HCT116 (cell line): ENCODE measurements at regions not wholly inside any gene's neighbourhood (a gene's known extent, or its start where the extent isn't known, plus 50 kb on each side); places are given as distances from the start of the nearest gene placed in this dataset.

Source experiments
- ATAC-seq: fragments of 200-7000 bp; cut with Tn5 transposase; 2 replicates; pipeline ENCODE4 v1.9.1; 2020; ENCODE audit warnings: mild to moderate bottlenecking, moderate library complexity
- BruUV-seq: library from RNA; stranded (reverse); fragments of 400-500 nt; replicated peaks from 2 replicates; lab custom pipeline; 2021; lab: Mats Ljungman, UMichigan
- CTCF ChIA-PET: fragments of 300-600 bp; sonication (Branson Sonifier 250); formaldehyde crosslinking; loops from one replicate; lab custom pipeline; 2021; ENCODE audit warnings: antibody characterized with exemption; lab: Charles Lee
- POLR2A ChIA-PET: fragments of 300-600, 350-600 bp; sonication (Branson Sonifier 250); formaldehyde crosslinking; loops from one replicate; lab custom pipeline; 2021; ENCODE audit warnings: antibody characterized with exemption; lab: Charles Lee
- RAD21 ChIA-PET, 2 experiments: fragments of 300-600 bp; sonication (Branson Sonifier 250); formaldehyde crosslinking; loops; one replicate each; lab custom pipeline; 2023; ENCODE audit warnings: low total read pairs in 2 of 2; ENCODE audit not compliant: uncharacterized antibody in 2 of 2, unreplicated experiment in 2 of 2, low non-redundant PET in 1 of 2; lab: Charles Lee
- DNase-seq: peaks from one replicate; pipeline ENCODE4 v3.0.0-alpha.2; 2010; ENCODE audit warnings: low read depth, low spot score
- H2AFZ ChIP-seq: fragments of 200-600 bp; shearing (Covaris generic), sonication (generic); 2 replicates; pipeline ENCODE4 v1.6.1; 2017; ENCODE audit warnings: low read depth, mixed run types, mixed read lengths, antibody characterized with exemption, low read length; ENCODE audit not compliant: poor library complexity, severe bottlenecking
- H3K27ac ChIP-seq: 2 replicates; pipeline ENCODE4 v1.5.1; 2012; ENCODE audit warnings: low read depth, low read length
- H3K27me3 ChIP-seq: fragments of 200-600 bp; sonication (generic); 2 replicates; pipeline ENCODE4 v1.6.1; 2016; ENCODE audit warnings: mixed run types, low read length, mixed read lengths; ENCODE audit not compliant: insufficient read depth
- H3K36me3 ChIP-seq, 2 experiments: fragments of 200-500 bp in 1 of 2; fragments of 200-600 bp in 1 of 2; sonication (Bioruptor generic) in 1 of 2; sonication (generic) in 1 of 2; 2 replicates each; pipeline versions ENCODE4 v1.5.1 to v1.6.1; 2014 to 2016; ENCODE audit warnings: low read length in 2 of 2, inconsistent platforms in 1 of 2, mixed read lengths in 1 of 2, mixed run types in 1 of 2; ENCODE audit not compliant: insufficient read depth in 2 of 2, control insufficient read depth in 1 of 2
- H3K4me1 ChIP-seq, 2 experiments: fragments of 200-600 bp in 1 of 2; sonication (generic) in 1 of 2; 2 replicates each; pipeline versions ENCODE4 v1.5.1 to v1.6.1; 2012 to 2017; ENCODE audit warnings: low read length in 2 of 2, inconsistent platforms in 1 of 2, mild to moderate bottlenecking in 1 of 2, mixed read lengths in 1 of 2, mixed run types in 1 of 2, moderate library complexity in 1 of 2; ENCODE audit not compliant: insufficient read depth in 2 of 2, control insufficient read depth in 1 of 2
- H3K4me2 ChIP-seq: fragments of 200-600 bp; sonication (generic); 2 replicates; pipeline ENCODE4 v1.6.1; 2017; ENCODE audit warnings: mixed run types, low read length, mixed read lengths
- H3K4me3 ChIP-seq, 2 experiments: fragments of 200-600 bp in 1 of 2; sonication (generic) in 1 of 2; replicated peaks in 1 of 2; 2 replicates each; pipeline ENCODE4 v1.5.1; 2011 to 2016; ENCODE audit warnings: low read length in 2 of 2, control low read depth in 1 of 2, low read depth in 1 of 2, mild to moderate bottlenecking in 1 of 2, mixed read lengths in 1 of 2, mixed run types in 1 of 2
- H3K79me2 ChIP-seq: fragments of 200-600 bp; sonication (generic); 2 replicates; pipeline ENCODE4 v1.6.1; 2017; ENCODE audit warnings: mild to moderate bottlenecking, mixed run types, low read length, moderate library complexity, mixed read lengths; ENCODE audit not compliant: insufficient read depth
- H3K9ac ChIP-seq: fragments of 200-600 bp; sonication (generic); 2 replicates; pipeline ENCODE4 v1.6.1; 2016; ENCODE audit warnings: low read length, mixed read lengths
- H3K9me2 ChIP-seq: fragments of 200-600 bp; sonication (generic), shearing (Covaris generic); 2 replicates; pipeline ENCODE4 v1.6.1; 2017; ENCODE audit warnings: mixed run types, mild to moderate bottlenecking, moderate library complexity; ENCODE audit not compliant: insufficient read depth
- H3K9me3 ChIP-seq, 2 experiments: fragments of 200-500 bp in 1 of 2; fragments of 200-600 bp in 1 of 2; sonication (Bioruptor generic) in 1 of 2; sonication (generic) in 1 of 2; 2 replicates each; pipeline ENCODE4 v1.6.1; 2014 to 2017; ENCODE audit warnings: low read length in 2 of 2, mixed read lengths in 2 of 2, inconsistent platforms in 1 of 2, low read depth in 1 of 2, mild to moderate bottlenecking in 1 of 2, mixed run types in 1 of 2, moderate library complexity in 1 of 2; ENCODE audit not compliant: control insufficient read depth in 1 of 2, insufficient read depth in 1 of 2
- H4K20me1 ChIP-seq: fragments of 200-600 bp; sonication (generic), shearing (Covaris generic); 2 replicates; pipeline ENCODE4 v1.6.1; 2017; ENCODE audit warnings: mixed run types, mild to moderate bottlenecking, moderate library complexity; ENCODE audit not compliant: insufficient read depth
- CEBPB ChIP-seq: IDR thresholded peaks from 2 replicates; pipeline ENCODE4 v1.6.1; 2012; ENCODE audit warnings: low read depth
- ELF1 ChIP-seq: IDR thresholded peaks from 2 replicates; pipeline ENCODE4 v1.6.1; 2012; ENCODE audit warnings: low read depth, borderline replicate concordance
- EZH2 ChIP-seq: fragments of 200-600 bp; sonication (generic); IDR thresholded peaks from 2 replicates; pipeline ENCODE4 v1.6.1; 2017; ENCODE audit warnings: antibody characterized with exemption, mixed run types
- JUND ChIP-seq: IDR thresholded peaks from 2 replicates; pipeline ENCODE4 v1.6.1; 2012
- POLR2AphosphoS5 ChIP-seq: IDR thresholded peaks from 2 replicates; pipeline ENCODE4 v1.6.1; 2011; ENCODE audit warnings: mild to moderate bottlenecking, low read depth, low read length, moderate library complexity
- RAD21 ChIP-seq: IDR thresholded peaks from 2 replicates; pipeline ENCODE4 v1.6.1; 2012; ENCODE audit warnings: low read depth, mild to moderate bottlenecking
- SP1 ChIP-seq: IDR thresholded peaks from 2 replicates; pipeline ENCODE4 v1.6.1; 2012; ENCODE audit warnings: low read depth
- SRF ChIP-seq: IDR thresholded peaks from 2 replicates; pipeline ENCODE4 v1.6.1; 2012; ENCODE audit warnings: low read depth
- TCF7L2 ChIP-seq: IDR thresholded peaks from 2 replicates; pipeline ENCODE4 v1.7.0; 2011; ENCODE audit warnings: borderline replicate concordance, inconsistent platforms; ENCODE audit not compliant: insufficient read depth, insufficient read length; ENCODE audit errors: extremely low read depth
- YY1 ChIP-seq: IDR thresholded peaks from 2 replicates; pipeline ENCODE4 v1.6.1; 2011; ENCODE audit warnings: low read length, low read depth, moderate library complexity, mild to moderate bottlenecking; ENCODE audit not compliant: insufficient replicate concordance; ENCODE audit errors: extremely low read depth
- ZFX ChIP-seq: fragments of 450-650 bp; IDR thresholded peaks from 2 replicates; pipeline ENCODE4 v1.6.1; 2017
- ZNF274 ChIP-seq: fragments of 200-500 bp; sonication (Bioruptor generic); IDR thresholded peaks from 2 replicates; pipeline ENCODE4 v1.6.1; 2014; ENCODE audit warnings: mild to moderate bottlenecking, low read depth, low read length, inconsistent platforms
- intact Hi-C: fragments of 100-400 bp; cut with micrococcal nuclease; formaldehyde crosslinking; loops from 2 replicates; pipeline ENCODE4 v1.10.0; 2022
- TF ChIP-seq, protein P1 (sequence below): IDR thresholded peaks from 2 replicates; pipeline ENCODE4 v1.6.1; 2011; ENCODE audit warnings: mild to moderate bottlenecking, low read length, moderate library complexity; ENCODE audit not compliant: insufficient replicate concordance; ENCODE audit errors: extremely low read depth
- TF ChIP-seq, protein P2 (sequence below): IDR thresholded peaks from 2 replicates; pipeline ENCODE4 v1.6.1; 2012

GRCh38 chr1:192889082-192889481 lies 80.2 kb downstream of the RGS2 start (continued):
- TF ChIP-seq, protein P1, sequence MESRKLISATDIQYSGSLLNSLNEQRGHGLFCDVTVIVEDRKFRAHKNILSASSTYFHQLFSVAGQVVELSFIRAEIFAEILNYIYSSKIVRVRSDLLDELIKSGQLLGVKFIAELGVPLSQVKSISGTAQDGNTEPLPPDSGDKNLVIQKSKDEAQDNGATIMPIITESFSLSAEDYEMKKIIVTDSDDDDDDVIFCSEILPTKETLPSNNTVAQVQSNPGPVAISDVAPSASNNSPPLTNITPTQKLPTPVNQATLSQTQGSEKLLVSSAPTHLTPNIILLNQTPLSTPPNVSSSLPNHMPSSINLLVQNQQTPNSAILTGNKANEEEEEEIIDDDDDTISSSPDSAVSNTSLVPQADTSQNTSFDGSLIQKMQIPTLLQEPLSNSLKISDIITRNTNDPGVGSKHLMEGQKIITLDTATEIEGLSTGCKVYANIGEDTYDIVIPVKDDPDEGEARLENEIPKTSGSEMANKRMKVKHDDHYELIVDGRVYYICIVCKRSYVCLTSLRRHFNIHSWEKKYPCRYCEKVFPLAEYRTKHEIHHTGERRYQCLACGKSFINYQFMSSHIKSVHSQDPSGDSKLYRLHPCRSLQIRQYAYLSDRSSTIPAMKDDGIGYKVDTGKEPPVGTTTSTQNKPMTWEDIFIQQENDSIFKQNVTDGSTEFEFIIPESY = no peak
- TF ChIP-seq ZFX (no peak), YY1 (no peak), POLR2AphosphoS5 (no peak), CEBPB (no peak), JUND (no peak), ZNF274 (no peak), TCF7L2 (no peak), RAD21 (no peak), SRF (no peak), EZH2 (no peak)
- TF ChIP-seq, protein P2, sequence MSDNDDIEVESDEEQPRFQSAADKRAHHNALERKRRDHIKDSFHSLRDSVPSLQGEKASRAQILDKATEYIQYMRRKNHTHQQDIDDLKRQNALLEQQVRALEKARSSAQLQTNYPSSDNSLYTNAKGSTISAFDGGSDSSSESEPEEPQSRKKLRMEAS = no peak

DNA sequence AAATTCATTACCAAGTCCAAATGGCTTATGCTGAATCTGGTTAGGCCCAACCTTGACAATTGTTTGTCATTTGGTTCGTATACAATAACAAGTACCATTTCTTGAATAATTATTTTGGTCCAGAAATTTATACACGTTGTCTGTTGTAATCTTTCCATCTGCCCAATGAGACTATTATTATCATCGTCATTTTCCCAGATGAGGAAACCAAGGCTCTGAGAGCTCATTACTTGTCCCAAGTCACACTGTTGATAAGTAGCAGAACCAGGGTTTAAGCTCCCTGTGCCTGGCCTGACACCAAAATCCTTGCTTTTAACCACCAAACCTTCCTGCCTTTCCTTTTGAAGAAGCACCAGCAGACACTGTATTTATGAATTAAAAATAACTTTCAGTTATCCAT lies 81.3 kb downstream of the RGS2 start:
- H3K79me2 ChIP-seq = no peaks in the 10 kb centered on the region
- no peaks in the 10 kb centered on the region for H3K9me2 ChIP-seq
- no peak overlapping the region for H3K27ac ChIP-seq
- no peak overlapping the region for H3K9ac ChIP-seq
- intact Hi-C loops = no loop called here
- no peaks in the 10 kb centered on the region for H4K20me1 ChIP-seq
- no peaks in the 10 kb centered on the region for H3K27me3 ChIP-seq
- H3K4me2 ChIP-seq = no peak overlapping the region
- TF ChIP-seq, protein P2 = no peak
- TF ChIP-seq CEBPB = no peak
- no peak for TF ChIP-seq YY1
- TF ChIP-seq SP1 = no peak
- TF ChIP-seq RAD21 = no peak
- no peak for TF ChIP-seq ELF1
- TF ChIP-seq POLR2AphosphoS5 = no peak
- H2AFZ ChIP-seq = no peak overlapping the region
- ChIA-PET RAD21 (no interaction called here), POLR2A (no interaction called here), CTCF (no interaction called here)
- H3K9me3 ChIP-seq = no peaks in the 10 kb centered on the region
- BruUV-seq = no TSS peak
- no peaks in the 10 kb centered on the region for H3K36me3 ChIP-seq
- no peaks in the 10 kb centered on the region for H3K4me1 ChIP-seq
- DNase-seq (no peak), ATAC-seq (no peak)
- H3K4me3 ChIP-seq = no peak overlapping the region
